HepG2 (cell line): ENCODE measurements at regions not wholly inside any gene's neighbourhood (a gene's known extent, or its start where the extent isn't known, plus 50 kb on each side); places are given as distances from the start of the nearest gene placed in this dataset.
"Not testable (repeated sequence)": the region's sequence is repeated elsewhere in the genome, so short reads cannot be mapped to it uniquely, and the experiment has no call there.

Source experiments
- POLR2G ChIP-seq: fragments of 200-400 bp; formaldehyde crosslinking; IDR thresholded peaks from 2 replicates; pipeline ENCODE4 v1.6.1; 2018; ENCODE audit warnings: mild to moderate bottlenecking, low read depth, low read length, moderate library complexity
- RBFOX2 ChIP-seq: fragments of 200-400 bp; formaldehyde crosslinking; IDR thresholded peaks from 2 replicates; pipeline ENCODE4 v1.6.1; 2017; ENCODE audit warnings: low read depth, mild to moderate bottlenecking, low read length
- RFX1 ChIP-seq: fragments of 450-650 bp; IDR thresholded peaks from 2 replicates; pipeline ENCODE4 v1.6.1; 2017
- RXRA ChIP-seq: sonication (generic); formaldehyde crosslinking; IDR thresholded peaks from 2 replicates; pipeline ENCODE4 v1.5.1; 2020; ENCODE audit warnings: missing genetic modification reagents
- SMC3 ChIP-seq: IDR thresholded peaks from 2 replicates; pipeline ENCODE4 v1.6.1; 2011; ENCODE audit warnings: low read length, improper control_type of control experiment
- ZNF121 ChIP-seq: sonication (generic); formaldehyde crosslinking; IDR thresholded peaks from 2 replicates; pipeline ENCODE4 v1.5.0; 2020; ENCODE audit warnings: mild to moderate bottlenecking, missing genetic modification reagents
- ZNF564 ChIP-seq: sonication (generic); formaldehyde crosslinking; IDR thresholded peaks from 2 replicates; pipeline ENCODE4 v1.8.1; 2023; ENCODE audit warnings: mild to moderate bottlenecking, missing genetic modification reagents
- TF ChIP-seq, protein P1 (sequence below): sonication (generic); formaldehyde crosslinking; IDR thresholded peaks from 2 replicates; pipeline ENCODE4 v1.4.0; 2020; ENCODE audit warnings: missing genetic modification reagents
- TF ChIP-seq, protein P2 (sequence below), 2 experiments: sonication (generic) in 1 of 2; formaldehyde crosslinking in 1 of 2; IDR thresholded peaks; 2 replicates each; pipeline versions ENCODE4 v1.5.1 to v1.6.1; 2011 to 2020; ENCODE audit warnings: borderline replicate concordance in 1 of 2, low read depth in 1 of 2, low read length in 1 of 2, mild to moderate bottlenecking in 1 of 2, missing genetic modification reagents in 1 of 2, moderate library complexity in 1 of 2
- TF ChIP-seq, protein P3 (sequence below): sonication (generic); formaldehyde crosslinking; IDR thresholded peaks from 2 replicates; pipeline ENCODE4 v1.8.1; 2023; ENCODE audit warnings: mild to moderate bottlenecking, missing genetic modification reagents, borderline replicate concordance

DNA sequence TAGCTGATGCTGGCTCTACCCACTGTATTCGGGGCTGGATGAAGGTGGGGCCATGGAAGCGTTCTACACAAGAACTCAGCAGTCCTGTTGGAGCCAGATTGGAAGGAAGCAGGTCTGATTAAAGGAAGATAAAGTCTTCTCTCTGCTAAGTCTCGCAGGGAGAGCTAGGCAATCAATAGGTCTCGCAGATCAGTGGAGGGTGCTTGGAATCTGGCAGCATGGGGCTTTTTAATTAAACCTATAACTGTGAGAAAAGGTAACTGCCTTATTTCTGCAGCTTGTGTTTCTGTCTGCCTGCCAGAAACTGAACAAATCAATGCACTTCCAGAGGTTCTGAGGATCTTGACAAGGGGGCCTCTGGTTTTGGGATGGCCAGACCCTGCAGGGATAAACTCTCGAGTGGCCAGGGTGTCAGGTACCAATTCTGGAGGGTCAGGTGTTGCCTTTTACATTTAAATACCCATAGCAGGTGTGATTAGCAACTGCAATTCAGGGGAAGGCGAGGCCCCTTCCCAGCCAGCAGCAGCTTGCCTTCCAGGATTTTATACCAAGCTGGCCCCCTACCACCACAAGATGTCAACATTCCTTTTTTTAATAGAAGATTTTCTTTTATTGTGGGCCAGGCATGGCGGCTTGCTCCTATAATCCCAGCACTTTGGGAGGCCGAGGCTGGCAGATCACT is 228.6 kb downstream of the NPIPA7 start:
- not testable (repeated sequence) for TF ChIP-seq ZNF564 (CRISPR knock-in tag); POLR2G; ZNF121 (CRISPR knock-in tag); RBFOX2; RXRA (CRISPR knock-in tag); RFX1; SMC3
- TF ChIP-seq, protein P1, sequence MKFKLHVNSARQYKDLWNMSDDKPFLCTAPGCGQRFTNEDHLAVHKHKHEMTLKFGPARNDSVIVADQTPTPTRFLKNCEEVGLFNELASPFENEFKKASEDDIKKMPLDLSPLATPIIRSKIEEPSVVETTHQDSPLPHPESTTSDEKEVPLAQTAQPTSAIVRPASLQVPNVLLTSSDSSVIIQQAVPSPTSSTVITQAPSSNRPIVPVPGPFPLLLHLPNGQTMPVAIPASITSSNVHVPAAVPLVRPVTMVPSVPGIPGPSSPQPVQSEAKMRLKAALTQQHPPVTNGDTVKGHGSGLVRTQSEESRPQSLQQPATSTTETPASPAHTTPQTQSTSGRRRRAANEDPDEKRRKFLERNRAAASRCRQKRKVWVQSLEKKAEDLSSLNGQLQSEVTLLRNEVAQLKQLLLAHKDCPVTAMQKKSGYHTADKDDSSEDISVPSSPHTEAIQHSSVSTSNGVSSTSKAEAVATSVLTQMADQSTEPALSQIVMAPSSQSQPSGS: not testable (repeated sequence)
- TF ChIP-seq, protein P2, sequence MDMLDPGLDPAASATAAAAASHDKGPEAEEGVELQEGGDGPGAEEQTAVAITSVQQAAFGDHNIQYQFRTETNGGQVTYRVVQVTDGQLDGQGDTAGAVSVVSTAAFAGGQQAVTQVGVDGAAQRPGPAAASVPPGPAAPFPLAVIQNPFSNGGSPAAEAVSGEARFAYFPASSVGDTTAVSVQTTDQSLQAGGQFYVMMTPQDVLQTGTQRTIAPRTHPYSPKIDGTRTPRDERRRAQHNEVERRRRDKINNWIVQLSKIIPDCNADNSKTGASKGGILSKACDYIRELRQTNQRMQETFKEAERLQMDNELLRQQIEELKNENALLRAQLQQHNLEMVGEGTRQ (IDR thresholded peaks at IDR 0.05; ENCODE audit: low read depth, low read length): not testable (repeated sequence)
- TF ChIP-seq, protein P2 (CRISPR knock-in tag; IDR thresholded peaks at IDR 0.05; ENCODE audit: borderline replicate concordance): not testable (repeated sequence)
- TF ChIP-seq, protein P3, sequence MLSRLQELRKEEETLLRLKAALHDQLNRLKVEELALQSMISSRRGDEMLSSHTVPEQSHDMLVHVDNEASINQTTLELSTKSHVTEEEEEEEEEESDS: not testable (repeated sequence)
